IMR-90 (cell line): ENCODE measurements at regions not wholly inside any gene's neighbourhood (a gene's known extent, or its start where the extent isn't known, plus 50 kb on each side); places are given as distances from the start of the nearest gene placed in this dataset.

Experiments
- ATAC-seq: fragments of 200-7000 bp; cut with Tn5 transposase; 2 replicates; pipeline ENCODE4 v1.9.1; 2020; ENCODE audit warnings: low read depth, mild to moderate bottlenecking, moderate library complexity
- BruUV-seq: library from RNA; stranded (reverse); fragments of 400-500 nt; replicated peaks from 2 replicates; lab custom pipeline; 2021; lab: Mats Ljungman, UMichigan
- CTCF ChIA-PET: fragments of 300-600 bp; formaldehyde crosslinking; extraction: SDS; loops from one replicate; lab custom pipeline; 2021; ENCODE audit warnings: antibody characterized with exemption; lab: Yijun Ruan, JAX
- POLR2A ChIA-PET: fragments of 300-600 bp; sonication (Branson Sonifier 250); formaldehyde crosslinking; loops from one replicate; lab custom pipeline; 2022; ENCODE audit warnings: antibody characterized with exemption; ENCODE audit not compliant: unreplicated experiment; lab: Charles Lee
- DNase-seq: peaks from one replicate; pipeline ENCODE4 v3.0.0; 2013
- H2AFZ ChIP-seq: replicated peaks from 2 replicates; pipeline ENCODE3; 2013; ENCODE audit warnings: low read length, mild to moderate bottlenecking; ENCODE audit not compliant: poor library complexity
- H2AK5ac ChIP-seq: 2 replicates; pipeline ENCODE4 v1.6.1; 2013; ENCODE audit warnings: low read depth, low read length, inconsistent platforms
- H2AK9ac ChIP-seq: replicated peaks from 2 replicates; pipeline ENCODE3; 2013; ENCODE audit warnings: mild to moderate bottlenecking, low read depth, low read length, moderate library complexity; ENCODE audit not compliant: poor library complexity
- H2BK120ac ChIP-seq: 2 replicates; pipeline ENCODE4 v1.6.1; 2013; ENCODE audit warnings: low read depth, low read length, inconsistent platforms
- H2BK15ac ChIP-seq: 3 replicates; pipeline ENCODE4 v1.6.1; 2013; ENCODE audit warnings: low read depth, low read length, inconsistent platforms
- H2BK20ac ChIP-seq: 2 replicates; pipeline ENCODE4 v1.6.1; 2013; ENCODE audit warnings: low read depth, mild to moderate bottlenecking, inconsistent platforms, low read length, moderate library complexity
- H2BK5ac ChIP-seq: 2 replicates; pipeline ENCODE4 v1.6.1; 2013; ENCODE audit warnings: mild to moderate bottlenecking, low read depth, low read length, inconsistent platforms; ENCODE audit not compliant: poor library complexity, severe bottlenecking
- H3K14ac ChIP-seq: replicated peaks from 2 replicates; pipeline ENCODE4 v1.6.1; 2013; ENCODE audit warnings: low read depth, low read length, inconsistent platforms
- H3K18ac ChIP-seq: 2 replicates; pipeline ENCODE4 v1.6.1; 2013; ENCODE audit warnings: low read depth, low read length, control low read depth
- H3K23ac ChIP-seq: 2 replicates; pipeline ENCODE4 v1.6.1; 2013; ENCODE audit warnings: low read depth, low read length, inconsistent platforms
- H3K27ac ChIP-seq: 2 replicates; pipeline ENCODE4 v1.5.1; 2013; ENCODE audit warnings: mild to moderate bottlenecking, control low read depth, low read length; ENCODE audit not compliant: insufficient read depth
- H3K27me3 ChIP-seq: 2 replicates; pipeline ENCODE4 v1.6.1; 2013; ENCODE audit warnings: low read length; ENCODE audit not compliant: control insufficient read depth, insufficient read depth
- H3K36me3 ChIP-seq: 2 replicates; pipeline ENCODE4 v1.6.1; 2013; ENCODE audit warnings: low read length, mixed read lengths; ENCODE audit not compliant: control insufficient read depth, insufficient read depth
- H3K4ac ChIP-seq: 2 replicates; pipeline ENCODE4 v1.6.1; 2013; ENCODE audit warnings: low read depth, low read length, inconsistent platforms
- H3K4me1 ChIP-seq: 2 replicates; pipeline ENCODE4 v1.6.1; 2013; ENCODE audit warnings: low read length, mixed read lengths; ENCODE audit not compliant: control insufficient read depth, insufficient read depth
- H3K4me2 ChIP-seq: 2 replicates; pipeline ENCODE4 v1.6.1; 2013; ENCODE audit warnings: low read depth, mild to moderate bottlenecking, control low read depth, low read length, moderate library complexity
- H3K4me3 ChIP-seq: 2 replicates; pipeline ENCODE4 v1.5.1; 2013; ENCODE audit warnings: low read depth, mild to moderate bottlenecking, control low read depth, low read length, moderate library complexity; ENCODE audit not compliant: insufficient read depth
- H3K56ac ChIP-seq: 2 replicates; pipeline ENCODE4 v1.6.1; 2013; ENCODE audit warnings: low read length, inconsistent platforms; ENCODE audit not compliant: insufficient read depth; ENCODE audit errors: extremely low read depth
- H3K79me1 ChIP-seq, 2 experiments: 2 replicates each; pipeline ENCODE4 v1.6.1; 2013; ENCODE audit warnings: low read length in 2 of 2, inconsistent platforms in 1 of 2, low read depth in 1 of 2
- H3K9ac ChIP-seq: 2 replicates; pipeline ENCODE4 v1.6.1; 2013; ENCODE audit warnings: low read depth, low read length, control low read depth
- H3K9me1 ChIP-seq: 2 replicates; pipeline ENCODE4 v1.6.1; 2013; ENCODE audit warnings: low read length, inconsistent platforms; ENCODE audit not compliant: insufficient read depth
- H3K9me3 ChIP-seq: 2 replicates; pipeline ENCODE4 v1.6.1; 2013; ENCODE audit warnings: low read length; ENCODE audit not compliant: control insufficient read depth, insufficient read depth
- H4K20me1 ChIP-seq: 2 replicates; pipeline ENCODE4 v1.6.1; 2013; ENCODE audit warnings: low read length, inconsistent platforms; ENCODE audit not compliant: insufficient read depth
- H4K5ac ChIP-seq: 2 replicates; pipeline ENCODE4 v1.6.1; 2013; ENCODE audit warnings: mild to moderate bottlenecking, low read depth, low read length, control low read depth
- H4K8ac ChIP-seq, 2 experiments: 2 replicates each; pipeline ENCODE4 v1.6.1; 2013; ENCODE audit warnings: low read depth in 2 of 2, low read length in 2 of 2, control low read depth in 1 of 2, inconsistent platforms in 1 of 2
- H4K91ac ChIP-seq: 2 replicates; pipeline ENCODE4 v1.6.1; 2013; ENCODE audit warnings: low read depth, low read length, inconsistent platforms; ENCODE audit not compliant: insufficient read depth
- FOS ChIP-seq: fragments of 150-350 bp; IDR thresholded peaks from 2 replicates; pipeline ENCODE4 v1.6.1; 2016; ENCODE audit warnings: low read depth, low read length
- SMC3 ChIP-seq: fragments of 150-350 bp; IDR thresholded peaks from 2 replicates; pipeline ENCODE4 v1.6.1; 2016; ENCODE audit warnings: low read depth, mild to moderate bottlenecking, antibody characterized with exemption, low read length, moderate library complexity
- WGBS, 2 experiments: methylation state at CpG; one replicate each; pipeline versions ENCODE4 v1.1.5 to v1.1.7; 2013; ENCODE audit warnings: missing lambda C conversion rate in 2 of 2; ENCODE audit not compliant: insufficient read length in 1 of 2; ENCODE audit errors: extremely low coverage in 2 of 2; 5-methylcytosine and 5-hydroxymethylcytosine counted together
- dilution Hi-C: fragments of 300-500 bp; cut with HindIII; formaldehyde crosslinking; loops from one replicate; pipeline ENCODE4 v1.14.3; 2018; ENCODE audit warnings: low sequenced_read_pairs; ENCODE audit not compliant: unreplicated experiment
- in situ Hi-C: fragments of 300-500 bp; cut with MboI; formaldehyde crosslinking; loops from 3 replicates; pipeline ENCODE4 v1.14.3; 2019; ENCODE audit warnings: low sequenced_read_pairs, inconsistent platforms, mixed read lengths
- intact Hi-C: fragments of 100-400 bp; cut with micrococcal nuclease; formaldehyde crosslinking; loops from 2 replicates; pipeline ENCODE4 v1.10.0; 2022

- in situ Hi-C loops, result no loop called here
- H4K91ac ChIP-seq, result peak overlapping the region; percentile 52
- ChIA-PET POLR2A (interaction anchor here (0.8 kb wide), 1 partner anchor 211 kb away, joined by 5 read pairs; no protein-coding TSS in a partner anchor), CTCF (interaction anchor here (0.6 to 0.9 kb wide), 2 partner anchors 83 to 252 kb away, joined by 3 to 4 read pairs; no protein-coding TSS in a partner anchor)
- H3K4me3 ChIP-seq, result no peak overlapping the region
- WGBS, 2 experiments, result 82% methylated on average over 3 of the region's 10 CpGs; no CpG with 5 or more reads in 1 of the 2 experiments
- peak overlapping the region; percentile 62; the same call in 1 of the 2 replicates for H2AK5ac ChIP-seq
- BruUV-seq, result no TSS peak
- no peak overlapping the region for H4K5ac ChIP-seq
- TF ChIP-seq SMC3 (no peak), FOS (no peak)
- H3K79me1 ChIP-seq, result peaks cover 0 to 10% of the 10 kb centered on the region in 2 experiments; a peak in 1 of 4 replicates
- no peak overlapping the region for H3K4me2 ChIP-seq
- peak overlapping the region; percentile 26; the same call in 1 of the 2 replicates for H2BK120ac ChIP-seq
- DNase-seq (no peak), ATAC-seq (no peak)
- intact Hi-C loops, result no loop called here
- peaks cover 15% of the 10 kb centered on the region for H3K9me1 ChIP-seq
- H2AFZ ChIP-seq, result peak overlapping the region; percentile 8
- 0 out of 2 replicates have a peak overlapping the region, but pooled peaks have one; percentile 8 for H3K14ac ChIP-seq
- no peak overlapping the region for H3K56ac ChIP-seq
- H3K27me3 ChIP-seq, result no peaks in the 10 kb centered on the region
- H2BK15ac ChIP-seq, result no peak overlapping the region
- no peak overlapping the region for H3K9ac ChIP-seq
- no peak overlapping the region for H2AK9ac ChIP-seq
- H4K8ac ChIP-seq, result no peak overlapping the region
- H4K20me1 ChIP-seq, result no peaks in the 10 kb centered on the region
- H2BK20ac ChIP-seq, result peak overlapping the region; percentile 26; the same call in 1 of the 2 replicates
- dilution Hi-C loops, result no loop called here
- H3K23ac ChIP-seq, result no peak overlapping the region
- H3K18ac ChIP-seq, result no peak overlapping the region
- H3K36me3 ChIP-seq, result peaks cover 2% of the 10 kb centered on the region; the same call in 1 of the 2 replicates
- no peaks in the 10 kb centered on the region for H3K9me3 ChIP-seq
- H2BK5ac ChIP-seq, result no peak overlapping the region
- H3K27ac ChIP-seq, result no peak overlapping the region
- H3K4ac ChIP-seq, result 0 out of 2 replicates have a peak overlapping the region, but pooled peaks have one; percentile 18
- H3K4me1 ChIP-seq, result peaks cover 18% of the 10 kb centered on the region
Observed at GRCh38 chr15:62846131-62846804, 196.3 kb upstream of the TPM1 start.
